IMR-90 (cell line): ENCODE measurements at regions not wholly inside any gene's neighbourhood (a gene's known extent, or its start where the extent isn't known, plus 50 kb on each side); places are given as distances from the start of the nearest gene placed in this dataset.

Experiments used
- ATAC-seq: fragments of 200-7000 bp; cut with Tn5 transposase; 2 replicates; pipeline ENCODE4 v1.9.1; 2020; ENCODE audit warnings: low read depth, mild to moderate bottlenecking, moderate library complexity
- BruUV-seq: library from RNA; stranded (reverse); fragments of 400-500 nt; replicated peaks from 2 replicates; lab custom pipeline; 2021; lab: Mats Ljungman, UMichigan
- CTCF ChIA-PET: fragments of 300-600 bp; formaldehyde crosslinking; extraction: SDS; loops from one replicate; lab custom pipeline; 2021; ENCODE audit warnings: antibody characterized with exemption; lab: Yijun Ruan, JAX
- POLR2A ChIA-PET: fragments of 300-600 bp; sonication (Branson Sonifier 250); formaldehyde crosslinking; loops from one replicate; lab custom pipeline; 2022; ENCODE audit warnings: antibody characterized with exemption; ENCODE audit not compliant: unreplicated experiment; lab: Charles Lee
- DNase-seq: peaks from one replicate; pipeline ENCODE4 v3.0.0; 2013
- H2AFZ ChIP-seq: replicated peaks from 2 replicates; pipeline ENCODE3; 2013; ENCODE audit warnings: low read length, mild to moderate bottlenecking; ENCODE audit not compliant: poor library complexity
- H2AK5ac ChIP-seq: 2 replicates; pipeline ENCODE4 v1.6.1; 2013; ENCODE audit warnings: low read depth, low read length, inconsistent platforms
- H2AK9ac ChIP-seq: replicated peaks from 2 replicates; pipeline ENCODE3; 2013; ENCODE audit warnings: mild to moderate bottlenecking, low read depth, low read length, moderate library complexity; ENCODE audit not compliant: poor library complexity
- H2BK120ac ChIP-seq: 2 replicates; pipeline ENCODE4 v1.6.1; 2013; ENCODE audit warnings: low read depth, low read length, inconsistent platforms
- H2BK15ac ChIP-seq: 3 replicates; pipeline ENCODE4 v1.6.1; 2013; ENCODE audit warnings: low read depth, low read length, inconsistent platforms
- H2BK20ac ChIP-seq: 2 replicates; pipeline ENCODE4 v1.6.1; 2013; ENCODE audit warnings: low read depth, mild to moderate bottlenecking, inconsistent platforms, low read length, moderate library complexity
- H2BK5ac ChIP-seq: 2 replicates; pipeline ENCODE4 v1.6.1; 2013; ENCODE audit warnings: mild to moderate bottlenecking, low read depth, low read length, inconsistent platforms; ENCODE audit not compliant: poor library complexity, severe bottlenecking
- H3K14ac ChIP-seq: replicated peaks from 2 replicates; pipeline ENCODE4 v1.6.1; 2013; ENCODE audit warnings: low read depth, low read length, inconsistent platforms
- H3K18ac ChIP-seq: 2 replicates; pipeline ENCODE4 v1.6.1; 2013; ENCODE audit warnings: low read depth, low read length, control low read depth
- H3K23ac ChIP-seq: 2 replicates; pipeline ENCODE4 v1.6.1; 2013; ENCODE audit warnings: low read depth, low read length, inconsistent platforms
- H3K27ac ChIP-seq: 2 replicates; pipeline ENCODE4 v1.5.1; 2013; ENCODE audit warnings: mild to moderate bottlenecking, control low read depth, low read length; ENCODE audit not compliant: insufficient read depth
- H3K27me3 ChIP-seq: 2 replicates; pipeline ENCODE4 v1.6.1; 2013; ENCODE audit warnings: low read length; ENCODE audit not compliant: control insufficient read depth, insufficient read depth
- H3K36me3 ChIP-seq: 2 replicates; pipeline ENCODE4 v1.6.1; 2013; ENCODE audit warnings: low read length, mixed read lengths; ENCODE audit not compliant: control insufficient read depth, insufficient read depth
- H3K4ac ChIP-seq: 2 replicates; pipeline ENCODE4 v1.6.1; 2013; ENCODE audit warnings: low read depth, low read length, inconsistent platforms
- H3K4me1 ChIP-seq: 2 replicates; pipeline ENCODE4 v1.6.1; 2013; ENCODE audit warnings: low read length, mixed read lengths; ENCODE audit not compliant: control insufficient read depth, insufficient read depth
- H3K4me2 ChIP-seq: 2 replicates; pipeline ENCODE4 v1.6.1; 2013; ENCODE audit warnings: low read depth, mild to moderate bottlenecking, control low read depth, low read length, moderate library complexity
- H3K4me3 ChIP-seq: 2 replicates; pipeline ENCODE4 v1.5.1; 2013; ENCODE audit warnings: low read depth, mild to moderate bottlenecking, control low read depth, low read length, moderate library complexity; ENCODE audit not compliant: insufficient read depth
- H3K56ac ChIP-seq: 2 replicates; pipeline ENCODE4 v1.6.1; 2013; ENCODE audit warnings: low read length, inconsistent platforms; ENCODE audit not compliant: insufficient read depth; ENCODE audit errors: extremely low read depth
- H3K79me1 ChIP-seq, 2 experiments: 2 replicates each; pipeline ENCODE4 v1.6.1; 2013; ENCODE audit warnings: low read length in 2 of 2, inconsistent platforms in 1 of 2, low read depth in 1 of 2
- H3K9ac ChIP-seq: 2 replicates; pipeline ENCODE4 v1.6.1; 2013; ENCODE audit warnings: low read depth, low read length, control low read depth
- H3K9me1 ChIP-seq: 2 replicates; pipeline ENCODE4 v1.6.1; 2013; ENCODE audit warnings: low read length, inconsistent platforms; ENCODE audit not compliant: insufficient read depth
- H3K9me3 ChIP-seq: 2 replicates; pipeline ENCODE4 v1.6.1; 2013; ENCODE audit warnings: low read length; ENCODE audit not compliant: control insufficient read depth, insufficient read depth
- H4K20me1 ChIP-seq: 2 replicates; pipeline ENCODE4 v1.6.1; 2013; ENCODE audit warnings: low read length, inconsistent platforms; ENCODE audit not compliant: insufficient read depth
- H4K5ac ChIP-seq: 2 replicates; pipeline ENCODE4 v1.6.1; 2013; ENCODE audit warnings: mild to moderate bottlenecking, low read depth, low read length, control low read depth
- H4K8ac ChIP-seq, 2 experiments: 2 replicates each; pipeline ENCODE4 v1.6.1; 2013; ENCODE audit warnings: low read depth in 2 of 2, low read length in 2 of 2, control low read depth in 1 of 2, inconsistent platforms in 1 of 2
- H4K91ac ChIP-seq: 2 replicates; pipeline ENCODE4 v1.6.1; 2013; ENCODE audit warnings: low read depth, low read length, inconsistent platforms; ENCODE audit not compliant: insufficient read depth
- CEBPB ChIP-seq: IDR thresholded peaks from 2 replicates; pipeline ENCODE4 v1.6.1; 2012; ENCODE audit warnings: low read depth, low read length, improper control_type of control experiment
- RAD21 ChIP-seq: IDR thresholded peaks from 2 replicates; pipeline ENCODE4 v1.6.1; 2012; ENCODE audit warnings: low read length, improper control_type of control experiment
- RFX5 ChIP-seq: IDR thresholded peaks from 2 replicates; pipeline ENCODE4 v1.8.0; 2012; ENCODE audit warnings: low read depth, mild to moderate bottlenecking, low read length, moderate library complexity
- WGBS, 2 experiments: methylation state at CpG; one replicate each; pipeline versions ENCODE4 v1.1.5 to v1.1.7; 2013; ENCODE audit warnings: missing lambda C conversion rate in 2 of 2; ENCODE audit not compliant: insufficient read length in 1 of 2; ENCODE audit errors: extremely low coverage in 2 of 2; 5-methylcytosine and 5-hydroxymethylcytosine counted together
- dilution Hi-C: fragments of 300-500 bp; cut with HindIII; formaldehyde crosslinking; loops from one replicate; pipeline ENCODE4 v1.14.3; 2018; ENCODE audit warnings: low sequenced_read_pairs; ENCODE audit not compliant: unreplicated experiment
- in situ Hi-C: fragments of 300-500 bp; cut with MboI; formaldehyde crosslinking; loops from 3 replicates; pipeline ENCODE4 v1.14.3; 2019; ENCODE audit warnings: low sequenced_read_pairs, inconsistent platforms, mixed read lengths
- intact Hi-C: fragments of 100-400 bp; cut with micrococcal nuclease; formaldehyde crosslinking; loops from 2 replicates; pipeline ENCODE4 v1.10.0; 2022

DNA sequence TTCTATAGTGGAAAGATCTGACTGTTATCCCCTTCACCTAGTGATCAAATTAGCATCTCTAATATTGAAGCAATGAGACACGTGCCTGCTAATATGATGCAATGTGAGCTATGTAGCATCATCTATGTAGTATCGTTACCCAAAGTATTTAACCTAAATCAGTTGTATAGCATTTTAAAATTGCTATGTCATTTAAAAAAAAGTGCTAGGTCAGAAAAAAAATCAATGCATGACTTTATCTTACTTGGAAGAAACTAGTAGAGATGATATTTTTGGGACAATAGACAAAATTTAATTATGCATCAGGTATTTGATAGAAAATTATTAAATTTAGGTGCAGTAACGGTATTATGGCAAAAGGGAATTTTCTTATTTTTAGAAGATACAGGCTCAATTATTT is 157.3 kb downstream of the CCDC71L start:
- dilution Hi-C loops = no loop called here
- ATAC-seq = no peak
- ChIA-PET CTCF (no interaction called here), POLR2A (no interaction called here)
- Histone ChIP-seq H3K9me1 (no peaks in the 10 kb centered on the region), H3K9ac (no peak overlapping the region), H2AK5ac (no peak overlapping the region), H3K4me2 (no peak overlapping the region), H3K14ac (no peak overlapping the region), H3K79me1 (no peaks in the 10 kb centered on the region), H3K4me3 (no peak overlapping the region), H4K20me1 (no peaks in the 10 kb centered on the region), H3K4me1 (no peaks in the 10 kb centered on the region), H4K91ac (no peak overlapping the region), H4K5ac (no peak overlapping the region), H2BK120ac (no peak overlapping the region), H3K36me3 (no peaks in the 10 kb centered on the region), H3K23ac (no peak overlapping the region), H3K27me3 (no peaks in the 10 kb centered on the region), H2BK15ac (no peak overlapping the region), H3K27ac (no peak overlapping the region), H2BK20ac (no peak overlapping the region), H3K56ac (no peak overlapping the region), H2BK5ac (no peak overlapping the region), H2AK9ac (no peak overlapping the region), H3K9me3 (no peaks in the 10 kb centered on the region), H3K4ac (no peak overlapping the region), H4K8ac (no peak overlapping the region), H2AFZ (no peak overlapping the region), H3K18ac (no peak overlapping the region)
- BruUV-seq = no TSS peak
- DNase-seq = no peak
- in situ Hi-C loops = no loop called here
- WGBS, 2 experiments = no CpG with 5 or more reads among the region's 3 CpGs
- intact Hi-C loops = no loop called here
- TF ChIP-seq CEBPB (0 out of 2 replicates have a peak, but pooled peaks have one; percentile 12), RAD21 (no peak), RFX5 (no peak)
